ENCODE measurements at regions not wholly inside any gene's neighbourhood (a gene's known extent, or its start where the extent isn't known, plus 50 kb on each side); places are given as distances from the start of the nearest gene placed in this dataset.

DNA sequence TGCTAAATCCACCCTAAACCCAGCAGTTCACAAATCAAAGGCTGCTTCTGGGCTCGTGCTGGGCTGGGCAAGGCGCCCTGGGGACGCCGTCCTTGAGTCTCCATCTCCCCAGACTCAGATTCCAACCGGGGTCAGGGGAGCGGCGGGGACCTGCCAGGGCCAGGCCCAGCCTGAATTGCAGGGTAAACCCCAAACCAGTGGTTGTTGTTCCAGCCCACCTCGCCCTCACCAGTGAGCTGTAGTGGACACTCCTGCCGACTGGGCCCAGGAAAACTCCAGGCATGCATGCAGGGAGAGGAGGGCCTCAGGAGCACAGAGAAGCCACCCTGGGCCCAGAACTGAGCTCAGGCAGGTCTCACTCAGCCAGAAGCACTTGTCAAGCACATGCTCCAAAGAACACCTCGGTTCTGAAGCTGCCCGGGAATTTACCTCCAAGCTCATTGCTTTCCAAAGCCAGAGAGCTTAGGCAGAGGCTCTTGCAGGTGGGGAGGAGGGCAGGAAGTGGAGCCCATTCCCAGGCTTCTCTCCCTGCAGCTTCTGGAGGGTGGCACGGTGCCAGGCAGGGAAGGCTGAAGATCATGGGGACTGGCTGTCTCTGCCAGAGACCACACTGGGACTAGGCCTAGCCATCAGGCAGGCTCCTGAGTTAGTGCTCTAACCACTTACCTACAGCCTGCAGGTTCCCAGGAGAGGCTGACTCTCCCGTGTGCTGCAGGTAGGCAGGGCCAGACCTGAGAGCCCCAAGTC, 437.0 kb downstream of the MATN1 start:
- ATAC-seq (ENCODE audit: low FRiP score in 2 of 2) (no peak), DNase-seq (no peak)
- Histone ChIP-seq H3K36me3 (no peaks in the 10 kb centered on the region), H3K4me1 (no peaks in the 10 kb centered on the region), H3K4me3 (no peak overlapping the region), H3K27ac (no peak overlapping the region), H3K27me3 (no peaks in the 10 kb centered on the region), H3K9me3 (no peaks in the 10 kb centered on the region)
- 71 to 76% methylated on average over 2 to 13 of the region's 13 CpGs for WGBS, 2 donors
- TF ChIP-seq, protein P1, sequence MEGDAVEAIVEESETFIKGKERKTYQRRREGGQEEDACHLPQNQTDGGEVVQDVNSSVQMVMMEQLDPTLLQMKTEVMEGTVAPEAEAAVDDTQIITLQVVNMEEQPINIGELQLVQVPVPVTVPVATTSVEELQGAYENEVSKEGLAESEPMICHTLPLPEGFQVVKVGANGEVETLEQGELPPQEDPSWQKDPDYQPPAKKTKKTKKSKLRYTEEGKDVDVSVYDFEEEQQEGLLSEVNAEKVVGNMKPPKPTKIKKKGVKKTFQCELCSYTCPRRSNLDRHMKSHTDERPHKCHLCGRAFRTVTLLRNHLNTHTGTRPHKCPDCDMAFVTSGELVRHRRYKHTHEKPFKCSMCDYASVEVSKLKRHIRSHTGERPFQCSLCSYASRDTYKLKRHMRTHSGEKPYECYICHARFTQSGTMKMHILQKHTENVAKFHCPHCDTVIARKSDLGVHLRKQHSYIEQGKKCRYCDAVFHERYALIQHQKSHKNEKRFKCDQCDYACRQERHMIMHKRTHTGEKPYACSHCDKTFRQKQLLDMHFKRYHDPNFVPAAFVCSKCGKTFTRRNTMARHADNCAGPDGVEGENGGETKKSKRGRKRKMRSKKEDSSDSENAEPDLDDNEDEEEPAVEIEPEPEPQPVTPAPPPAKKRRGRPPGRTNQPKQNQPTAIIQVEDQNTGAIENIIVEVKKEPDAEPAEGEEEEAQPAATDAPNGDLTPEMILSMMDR (IDR thresholded peaks at IDR 0.05): no peak
- no peak for TF ChIP-seq EP300 (IDR thresholded peaks at IDR 0.05)
- no peak for TF ChIP-seq POLR2AphosphoS5 (IDR thresholded peaks at IDR 0.05)
- no peak for TF ChIP-seq POLR2A (IDR thresholded peaks at IDR 0.05)

DNA sequence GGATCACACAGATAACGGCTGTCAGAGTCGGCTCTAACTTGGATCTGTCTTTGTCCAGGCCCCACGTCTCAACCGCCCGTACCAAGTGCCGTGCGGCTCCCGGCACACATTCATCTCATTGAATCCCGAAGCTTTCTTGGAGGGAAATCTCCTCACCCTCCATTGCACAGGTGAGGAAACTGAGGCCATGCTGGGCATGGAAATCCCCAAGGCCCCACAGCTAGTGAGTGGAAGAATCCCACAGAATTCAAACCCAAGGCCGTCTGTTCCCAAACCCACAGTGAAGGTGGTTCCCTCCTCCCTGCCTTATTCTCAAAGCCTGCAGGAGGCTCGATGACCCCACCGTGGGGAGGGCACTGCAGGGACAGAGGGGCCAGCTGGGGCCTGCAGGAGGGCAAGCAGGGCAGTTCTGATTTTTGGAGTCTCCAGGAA, 437.9 kb downstream of the MATN1 start:
- Histone ChIP-seq H3K9me3 (no peaks in the 10 kb centered on the region), H3K4me3 (no peak overlapping the region), H3K36me3 (no peaks in the 10 kb centered on the region), H3K27me3 (no peaks in the 10 kb centered on the region), H3K27ac (no peak overlapping the region), H3K4me1 (no peaks in the 10 kb centered on the region)
- 86 to 99% methylated on average over 10 to 12 of the region's 12 CpGs for WGBS, 2 donors
- DNase-seq (no peak), ATAC-seq (ENCODE audit: low FRiP score in 2 of 2) (no peak)
- TF ChIP-seq POLR2A (IDR thresholded peaks at IDR 0.05) (no peak), POLR2AphosphoS5 (IDR thresholded peaks at IDR 0.05) (no peak), EP300 (IDR thresholded peaks at IDR 0.05) (no peak)
- TF ChIP-seq, protein P1 (IDR thresholded peaks at IDR 0.05): no peak

DNA sequence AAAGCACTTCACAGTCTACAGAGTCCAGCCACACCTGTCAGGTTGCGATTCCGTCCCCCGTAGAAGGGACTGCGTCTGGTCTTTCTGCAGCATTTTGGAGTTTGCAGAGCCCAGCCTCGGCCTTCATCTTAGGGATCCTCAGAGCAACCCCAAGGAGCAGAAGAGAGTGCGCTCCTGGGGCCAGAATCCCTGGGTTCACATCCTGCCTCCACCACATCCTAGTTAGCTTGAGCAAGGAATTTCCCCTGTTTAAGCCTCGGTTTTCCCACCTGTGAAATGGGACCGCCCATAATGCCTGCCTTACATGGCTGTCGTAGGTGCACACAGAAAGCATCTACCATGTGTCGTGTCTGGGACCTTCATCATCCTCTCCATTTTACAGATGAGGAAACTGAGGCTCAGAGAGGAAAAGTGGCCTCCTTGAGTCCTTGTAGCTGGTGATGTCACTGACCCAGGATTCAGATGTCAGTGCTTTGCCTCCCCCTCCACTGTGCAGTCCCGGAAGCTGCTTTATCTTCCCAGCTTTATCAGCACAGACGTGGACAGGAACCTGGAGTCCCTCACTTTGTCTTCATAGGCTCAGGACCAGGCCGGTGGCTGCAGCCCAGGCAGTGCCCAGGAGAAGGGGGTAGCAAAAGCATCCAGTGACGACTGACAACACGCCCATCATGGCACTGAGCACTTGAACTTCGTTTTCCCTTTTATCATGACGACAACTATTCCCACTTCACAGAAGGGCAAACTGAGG, 438.5 kb downstream of the MATN1 start:
- Histone ChIP-seq H3K36me3 (no peaks in the 10 kb centered on the region), H3K27me3 (no peaks in the 10 kb centered on the region), H3K4me1 (no peaks in the 10 kb centered on the region), H3K9me3 (no peaks in the 10 kb centered on the region), H3K27ac (no peak overlapping the region), H3K4me3 (no peak overlapping the region)
- DNase-seq (no peak), ATAC-seq (ENCODE audit: low FRiP score in 2 of 2) (no peak)
- WGBS, 2 donors: 90 to 92% methylated on average over 13 to 17 of the region's 17 CpGs
- TF ChIP-seq POLR2A (IDR thresholded peaks at IDR 0.05) (no peak), EP300 (IDR thresholded peaks at IDR 0.05) (no peak), POLR2AphosphoS5 (IDR thresholded peaks at IDR 0.05) (no peak)
- TF ChIP-seq, protein P1 (IDR thresholded peaks at IDR 0.05): no peak

DNA sequence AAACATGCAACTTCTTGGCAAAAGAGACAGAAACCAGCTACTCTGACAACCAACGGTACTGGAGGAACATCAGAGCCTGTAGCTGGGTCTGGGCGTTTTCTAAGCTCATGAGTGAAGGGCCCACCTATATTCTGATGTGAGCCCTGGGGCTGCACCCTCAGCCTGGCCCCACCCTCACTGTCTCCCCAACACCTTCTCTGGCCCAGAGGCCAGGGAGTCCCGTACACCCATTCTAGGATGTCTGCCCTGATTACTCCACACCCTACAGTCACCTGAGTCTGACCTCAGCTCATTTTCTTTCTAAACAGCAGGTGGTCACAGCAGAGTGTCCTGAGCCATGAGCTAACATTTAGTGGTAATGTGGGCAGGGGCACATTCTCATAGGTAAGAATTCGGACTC, 439.2 kb downstream of the MATN1 start:
- 67 to 72% methylated on average over 4 of the region's 4 CpGs for WGBS, 2 donors
- ATAC-seq (ENCODE audit: low FRiP score in 2 of 2) (no peak), DNase-seq (no peak)
- Histone ChIP-seq H3K4me3 (no peak overlapping the region), H3K27ac (no peak overlapping the region), H3K9me3 (no peaks in the 10 kb centered on the region), H3K4me1 (no peaks in the 10 kb centered on the region), H3K36me3 (no peaks in the 10 kb centered on the region), H3K27me3 (no peaks in the 10 kb centered on the region)
- TF ChIP-seq EP300 (IDR thresholded peaks at IDR 0.05) (no peak), POLR2AphosphoS5 (IDR thresholded peaks at IDR 0.05) (no peak), POLR2A (IDR thresholded peaks at IDR 0.05) (no peak)
- TF ChIP-seq, protein P1 (IDR thresholded peaks at IDR 0.05): no peak

Measured in upper lobe of left lung (tissue), 6 donors.